NCI-H748 treated with DMSO at 0.1 percent for 48 hours (cell line): ENCODE measurements at regions not wholly inside any gene's neighbourhood (a gene's known extent, or its start where the extent isn't known, plus 50 kb on each side); places are given as distances from the start of the nearest gene placed in this dataset.
"Not testable (repeated sequence)": the region's sequence is repeated elsewhere in the genome, so short reads cannot be mapped to it uniquely, and the experiment has no call there.

Experiments
- DNase-seq: peaks from one replicate; lab custom pipeline; 2025; lab: John Stamatoyannopoulos, UW

GRCh38 chr5:52015760-52016159 lies 632.5 kb downstream of the ISL1 start:
- no peak for DNase-seq

GRCh38 chr5:52017567-52017966 lies 634.3 kb downstream of the ISL1 start:
- DNase-seq: no peak

- DNase-seq: no peak
Observed at GRCh38 chr5:52024359-52024758, 641.1 kb downstream of the ISL1 start.

GRCh38 chr5:52029836-52030235 lies 646.6 kb downstream of the ISL1 start:
- DNase-seq: not testable (repeated sequence)

- DNase-seq: no peak
Observed at GRCh38 chr5:52041842-52042241, 658.6 kb downstream of the ISL1 start.

GRCh38 chr5:52043137-52043536 lies 659.9 kb downstream of the ISL1 start:
- DNase-seq: no peak

GRCh38 chr5:52043543-52043942 lies 660.3 kb downstream of the ISL1 start:
- peak; percentile 98 for DNase-seq

- DNase-seq: no peak
Observed at GRCh38 chr5:52051759-52052158, 668.5 kb downstream of the ISL1 start.

GRCh38 chr5:52063186-52063585 lies 679.9 kb downstream of the ISL1 start:
- no peak for DNase-seq

GRCh38 chr5:52065182-52065581 lies 681.9 kb downstream of the ISL1 start:
- DNase-seq: no peak

GRCh38 chr5:52069997-52070396 lies 686.7 kb downstream of the ISL1 start:
- no peak for DNase-seq

GRCh38 chr5:52073993-52074689 lies 690.9 kb downstream of the ISL1 start:
- DNase-seq: no peak

GRCh38 chr5:52077941-52078815 lies 694.9 kb downstream of the ISL1 start:
- DNase-seq: no peak

- not testable (repeated sequence) for DNase-seq
Observed at GRCh38 chr5:52102311-52102710, 685.4 kb upstream of the ITGA1 start.

- no peak for DNase-seq
Observed at GRCh38 chr5:52107210-52107905, 680.4 kb upstream of the ITGA1 start.

- DNase-seq: no peak
Observed at GRCh38 chr5:52119768-52120167, 667.9 kb upstream of the ITGA1 start.

- DNase-seq: no peak
Observed at GRCh38 chr5:52132053-52132452, 655.7 kb upstream of the ITGA1 start.

- peak; percentile 40 for DNase-seq
Observed at GRCh38 chr5:52134013-52134650, 653.6 kb upstream of the ITGA1 start.

GRCh38 chr5:52139888-52140615 lies 647.7 kb upstream of the ITGA1 start:
- peak; percentile 99 for DNase-seq

- peak; percentile 97 for DNase-seq
Observed at GRCh38 chr5:52148679-52149078, 639.0 kb upstream of the ITGA1 start.

- peak; percentile 95 for DNase-seq
Observed at GRCh38 chr5:52150501-52150900, 637.2 kb upstream of the ITGA1 start.
